ENCODE measurements at regions not wholly inside any gene's neighbourhood (a gene's known extent, or its start where the extent isn't known, plus 50 kb on each side); places are given as distances from the start of the nearest gene placed in this dataset.

DNA sequence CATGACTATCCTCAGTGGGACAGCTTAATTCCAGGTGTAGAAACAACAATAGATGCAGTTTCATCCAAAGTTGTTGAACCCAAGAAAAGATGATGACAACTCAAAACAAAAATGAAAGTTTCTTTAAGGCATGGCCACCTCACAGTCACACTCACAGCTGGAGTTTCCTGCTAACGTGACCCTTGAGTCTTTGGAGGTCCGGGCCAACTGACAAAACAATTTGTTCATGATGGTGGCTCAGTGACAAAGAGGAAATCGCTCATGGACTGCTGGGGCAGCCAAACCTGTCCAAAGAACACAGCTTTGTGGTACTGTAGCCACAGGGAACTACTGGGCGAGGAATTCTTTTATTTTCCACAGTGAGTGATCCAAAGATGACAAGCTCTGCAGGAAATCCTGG is 96.0 kb upstream of the JCAD start:
- TF ChIP-seq POLR2A (IDR thresholded peaks at IDR 0.05) (no peak), EP300 (IDR thresholded peaks at IDR 0.05; ENCODE audit: low read depth) (no peak)

Measured in transverse colon (tissue), 1 donor.